H9 (cell line): ENCODE measurements at regions not wholly inside any gene's neighbourhood (a gene's known extent, or its start where the extent isn't known, plus 50 kb on each side); places are given as distances from the start of the nearest gene placed in this dataset.

Source experiments
- DNase-seq: peaks from one replicate; pipeline ENCODE4 v3.0.0-alpha.2; 2017
- H2AFZ ChIP-seq: one replicate; pipeline ENCODE4 v1.6.1; 2013; ENCODE audit warnings: mild to moderate bottlenecking, low read length, control low read depth, moderate library complexity
- H2AK5ac ChIP-seq: 2 replicates; pipeline ENCODE4 v1.6.1; 2013; ENCODE audit warnings: low read length, control low read depth, mixed read lengths; ENCODE audit not compliant: insufficient read length
- H2BK120ac ChIP-seq: one replicate; pipeline ENCODE4 v1.6.1; 2013; ENCODE audit warnings: low read depth, mild to moderate bottlenecking, low read length, control low read depth, inconsistent platforms; ENCODE audit not compliant: poor library complexity, severe bottlenecking
- H2BK12ac ChIP-seq: 2 replicates; pipeline ENCODE4 v1.6.1; 2013; ENCODE audit warnings: low read length, control low read depth, mixed read lengths, low read depth; ENCODE audit not compliant: insufficient read length
- H2BK15ac ChIP-seq: 2 replicates; pipeline ENCODE4 v1.6.1; 2013; ENCODE audit warnings: low read depth, low read length, control low read depth
- H2BK20ac ChIP-seq: one replicate; pipeline ENCODE4 v1.6.1; 2013; ENCODE audit warnings: low read depth, mild to moderate bottlenecking, low read length, control low read depth, inconsistent platforms; ENCODE audit not compliant: poor library complexity, severe bottlenecking
- H2BK5ac ChIP-seq: 2 replicates; pipeline ENCODE4 v1.6.1; 2013; ENCODE audit warnings: low read length, control low read depth, mixed read lengths; ENCODE audit not compliant: insufficient read length
- H3K14ac ChIP-seq: 2 replicates; pipeline ENCODE4 v1.6.1; 2013; ENCODE audit warnings: low read length, control low read depth; ENCODE audit not compliant: insufficient read depth
- H3K18ac ChIP-seq: 2 replicates; pipeline ENCODE4 v1.6.1; 2013; ENCODE audit warnings: low read depth, mild to moderate bottlenecking, mixed read lengths, low read length, control low read depth; ENCODE audit not compliant: insufficient read length
- H3K23ac ChIP-seq: 2 replicates; pipeline ENCODE4 v1.6.1; 2013; ENCODE audit warnings: low read length, control low read depth, mixed read lengths, low read depth; ENCODE audit not compliant: insufficient read length
- H3K23me2 ChIP-seq: 2 replicates; pipeline ENCODE4 v1.6.1; 2013; ENCODE audit warnings: low read depth, mild to moderate bottlenecking, mixed read lengths, low read length, control low read depth; ENCODE audit not compliant: insufficient read length, poor library complexity, severe bottlenecking
- H3K27ac ChIP-seq: 2 replicates; pipeline ENCODE4 v1.5.1; 2013; ENCODE audit warnings: low read length, control low read depth, mixed read lengths, low read depth; ENCODE audit not compliant: insufficient read length
- H3K27me3 ChIP-seq: 2 replicates; pipeline ENCODE4 v1.6.1; 2013; ENCODE audit warnings: low read length, control low read depth, inconsistent platforms; ENCODE audit not compliant: insufficient read depth
- H3K4ac ChIP-seq: 2 replicates; pipeline ENCODE4 v1.6.1; 2013; ENCODE audit warnings: low read depth, mild to moderate bottlenecking, control low read depth, inconsistent platforms, low read length, moderate library complexity
- H3K4me1 ChIP-seq: 2 replicates; pipeline ENCODE4 v1.6.1; 2013; ENCODE audit warnings: low read length, control low read depth, inconsistent platforms; ENCODE audit not compliant: insufficient read depth
- H3K4me2 ChIP-seq: 2 replicates; pipeline ENCODE4 v1.6.1; 2013; ENCODE audit warnings: low read length, control low read depth, mixed read lengths; ENCODE audit not compliant: insufficient read length, insufficient read depth
- H3K56ac ChIP-seq: 2 replicates; pipeline ENCODE4 v1.6.1; 2013; ENCODE audit warnings: low read depth, mild to moderate bottlenecking, mixed read lengths, low read length, control low read depth; ENCODE audit not compliant: insufficient read length
- H3K79me1 ChIP-seq: 2 replicates; pipeline ENCODE4 v1.6.1; 2013; ENCODE audit warnings: low read depth, mild to moderate bottlenecking, moderate library complexity, low read length, control low read depth, inconsistent platforms; ENCODE audit not compliant: insufficient read depth, poor library complexity, severe bottlenecking
- H3K79me2 ChIP-seq: 2 replicates; pipeline ENCODE4 v1.6.1; 2013; ENCODE audit warnings: low read length, control low read depth, inconsistent platforms; ENCODE audit not compliant: insufficient read depth
- H3K9ac ChIP-seq: 2 replicates; pipeline ENCODE4 v1.6.1; 2013; ENCODE audit warnings: low read length, control low read depth, mixed read lengths; ENCODE audit not compliant: insufficient read length; ENCODE audit errors: extremely low read depth
- H3K9me3 ChIP-seq: one replicate; pipeline ENCODE4 v1.6.1; 2013; ENCODE audit warnings: low read depth, low read length, inconsistent platforms; ENCODE audit not compliant: control insufficient read depth
- H3T11ph ChIP-seq: one replicate; pipeline ENCODE4 v1.6.1; 2013; ENCODE audit warnings: mild to moderate bottlenecking, low read length, control low read depth, inconsistent platforms
- H4K20me1 ChIP-seq: one replicate; pipeline ENCODE4 v1.6.1; 2013; ENCODE audit not compliant: control insufficient read depth, insufficient read length, insufficient read depth
- H4K5ac ChIP-seq: 2 replicates; pipeline ENCODE4 v1.6.1; 2013; ENCODE audit warnings: low read depth, mild to moderate bottlenecking, mixed read lengths, low read length, control low read depth; ENCODE audit not compliant: insufficient read length
- H4K8ac ChIP-seq: replicated peaks from 2 replicates; pipeline ENCODE4 v1.6.1; 2013; ENCODE audit warnings: low read length, control low read depth, mixed read lengths, low read depth; ENCODE audit not compliant: insufficient read length
- H4K91ac ChIP-seq: 2 replicates; pipeline ENCODE4 v1.6.1; 2013; ENCODE audit warnings: low read depth, mild to moderate bottlenecking, moderate library complexity, mixed read lengths, low read length, control low read depth; ENCODE audit not compliant: insufficient read length
- H3K27ac Mint-ChIP-seq, 3 experiments: 2 replicates in 2 of 3; 3 replicates in 1 of 3; pipeline ENCODE4 v1.8.0; 2020 to 2021; ENCODE audit warnings: mixed read lengths in 3 of 3, mild to moderate bottlenecking in 1 of 3, moderate library complexity in 1 of 3
- H3K27me3 Mint-ChIP-seq: 2 replicates; pipeline ENCODE4 v1.8.0; 2021; ENCODE audit warnings: low read depth, mild to moderate bottlenecking, moderate library complexity, mixed read lengths
- H3K36me3 Mint-ChIP-seq, 3 experiments: 2 replicates in 2 of 3; 3 replicates in 1 of 3; pipeline ENCODE4 v1.8.0; 2020 to 2021; ENCODE audit warnings: low read depth in 3 of 3, mixed read lengths in 3 of 3; ENCODE audit not compliant: insufficient read depth in 1 of 3
- H3K4me1 Mint-ChIP-seq, 2 experiments: 2 replicates each; pipeline ENCODE4 v1.8.0; 2020; ENCODE audit warnings: mixed read lengths in 2 of 2
- H3K4me3 Mint-ChIP-seq, 2 experiments: 2 replicates in 1 of 2; 3 replicates in 1 of 2; pipeline ENCODE4 v1.8.0; 2020 to 2021; ENCODE audit warnings: mild to moderate bottlenecking in 2 of 2, mixed read lengths in 2 of 2, moderate library complexity in 1 of 2
- H3K9me3 Mint-ChIP-seq, 2 experiments: 2 replicates in 1 of 2; 3 replicates in 1 of 2; pipeline ENCODE4 v1.8.0; 2020; ENCODE audit warnings: mild to moderate bottlenecking in 2 of 2, mixed read lengths in 2 of 2, moderate library complexity in 1 of 2
- WGBS: extraction: QIAGEN DNeasy Blood & Tissue Kit; methylation state at CpG from one replicate; pipeline ENCODE4 v1.1.7; 2013; ENCODE audit warnings: missing lambda C conversion rate, low lambda C conversion rate, mixed read lengths; ENCODE audit not compliant: insufficient read length; ENCODE audit errors: extremely low coverage; 5-methylcytosine and 5-hydroxymethylcytosine counted together
- TF ChIP-seq, protein P1 (sequence below): fragments of 200-600 bp; sonication (generic); conservative IDR thresholded peaks from 3 replicates; pipeline ENCODE4 v1.8.0; 2021; ENCODE audit warnings: antibody characterized with exemption, mild to moderate bottlenecking

DNA sequence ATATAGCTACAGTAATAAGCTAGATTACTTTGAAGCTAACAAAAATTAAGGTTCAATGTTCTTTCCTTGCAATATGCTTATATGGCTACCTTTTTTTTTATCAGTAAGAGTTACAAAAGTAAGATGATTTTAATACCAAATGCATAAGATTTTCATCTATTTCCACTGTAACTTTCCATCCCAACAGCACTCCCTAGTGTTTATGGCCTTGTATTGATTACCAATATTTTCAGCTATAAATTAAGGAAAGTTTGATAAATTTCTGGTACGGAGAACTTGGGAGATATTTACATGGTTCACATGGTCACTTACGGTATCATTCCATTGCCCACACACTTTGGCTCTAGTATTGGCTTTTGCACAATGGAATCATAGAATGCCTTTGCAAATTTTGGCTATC is 448.9 kb upstream of the PABPC4L start:
- no peak overlapping the region for H4K91ac ChIP-seq
- H3K23ac ChIP-seq = no peak overlapping the region
- H4K5ac ChIP-seq = no peak overlapping the region
- Mint-ChIP-seq H3K4me3 (no peak overlapping the region), H3K27ac (no peak overlapping the region), H3K27me3 (no peaks in the 10 kb centered on the region), H3K9me3 (no peaks in the 10 kb centered on the region), H3K4me1 (peaks cover 3 to 6% of the 10 kb centered on the region in 2 experiments; a peak in 3 of 4 replicates), H3K36me3 (no peaks in the 10 kb centered on the region)
- H4K8ac ChIP-seq = no peak overlapping the region
- H2AK5ac ChIP-seq = no peak overlapping the region
- TF ChIP-seq, protein P1, sequence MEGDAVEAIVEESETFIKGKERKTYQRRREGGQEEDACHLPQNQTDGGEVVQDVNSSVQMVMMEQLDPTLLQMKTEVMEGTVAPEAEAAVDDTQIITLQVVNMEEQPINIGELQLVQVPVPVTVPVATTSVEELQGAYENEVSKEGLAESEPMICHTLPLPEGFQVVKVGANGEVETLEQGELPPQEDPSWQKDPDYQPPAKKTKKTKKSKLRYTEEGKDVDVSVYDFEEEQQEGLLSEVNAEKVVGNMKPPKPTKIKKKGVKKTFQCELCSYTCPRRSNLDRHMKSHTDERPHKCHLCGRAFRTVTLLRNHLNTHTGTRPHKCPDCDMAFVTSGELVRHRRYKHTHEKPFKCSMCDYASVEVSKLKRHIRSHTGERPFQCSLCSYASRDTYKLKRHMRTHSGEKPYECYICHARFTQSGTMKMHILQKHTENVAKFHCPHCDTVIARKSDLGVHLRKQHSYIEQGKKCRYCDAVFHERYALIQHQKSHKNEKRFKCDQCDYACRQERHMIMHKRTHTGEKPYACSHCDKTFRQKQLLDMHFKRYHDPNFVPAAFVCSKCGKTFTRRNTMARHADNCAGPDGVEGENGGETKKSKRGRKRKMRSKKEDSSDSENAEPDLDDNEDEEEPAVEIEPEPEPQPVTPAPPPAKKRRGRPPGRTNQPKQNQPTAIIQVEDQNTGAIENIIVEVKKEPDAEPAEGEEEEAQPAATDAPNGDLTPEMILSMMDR = peak; percentile 55
- H3K79me2 ChIP-seq = no peaks in the 10 kb centered on the region
- H3K14ac ChIP-seq = no peak overlapping the region
- H2BK120ac ChIP-seq = no peak overlapping the region
- H2BK15ac ChIP-seq = no peak overlapping the region
- H3K56ac ChIP-seq = no peak overlapping the region
- no peak overlapping the region for H2BK5ac ChIP-seq
- no peak overlapping the region for H3T11ph ChIP-seq
- no peak overlapping the region for H3K4me2 ChIP-seq
- H3K23me2 ChIP-seq = no peaks in the 10 kb centered on the region
- H3K4me1 ChIP-seq = no peaks in the 10 kb centered on the region
- DNase-seq = no peak
- H2AFZ ChIP-seq = no peak overlapping the region
- H3K79me1 ChIP-seq = no peaks in the 10 kb centered on the region
- no peak overlapping the region for H2BK12ac ChIP-seq
- no peak overlapping the region for H2BK20ac ChIP-seq
- no peak overlapping the region for H3K4ac ChIP-seq
- H3K9ac ChIP-seq = no peak overlapping the region
- no peaks in the 10 kb centered on the region for H4K20me1 ChIP-seq
- no peak overlapping the region for H3K18ac ChIP-seq
- H3K27me3 ChIP-seq = no peaks in the 10 kb centered on the region
- H3K27ac ChIP-seq = no peak overlapping the region
- WGBS = no CpG with 5 or more reads among the region's 2 CpGs
- no peaks in the 10 kb centered on the region for H3K9me3 ChIP-seq
